ENCODE measurements at regions not wholly inside any gene's neighbourhood (a gene's known extent, or its start where the extent isn't known, plus 50 kb on each side); places are given as distances from the start of the nearest gene placed in this dataset.
"Not testable (repeated sequence)": the region's sequence is repeated elsewhere in the genome, so short reads cannot be mapped to it uniquely, and the experiment has no call there.

GRCh38 chr2:144936442-144936841 lies 416.5 kb upstream of the ZEB2 start:
- DNase-seq (ENCODE audit: low read depth), result no peak

DNA sequence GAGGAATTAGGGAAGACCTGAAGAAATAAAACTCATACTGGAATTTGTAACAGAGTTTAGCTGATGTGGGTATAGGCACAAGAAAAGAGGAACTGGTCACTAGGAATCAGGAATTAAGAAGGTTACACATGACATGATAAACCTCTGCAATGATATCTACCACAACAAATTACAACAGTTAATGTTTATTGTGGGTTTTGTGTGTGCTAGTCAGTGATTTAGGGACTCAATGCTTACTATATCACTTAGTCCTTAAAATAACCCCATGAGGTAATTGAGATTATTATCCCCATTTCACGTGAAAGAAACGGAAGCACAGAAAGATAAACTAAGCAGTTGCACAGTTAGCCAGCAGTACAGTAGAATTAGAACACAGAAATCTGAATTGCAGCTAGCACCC lies 415.8 kb upstream of the ZEB2 start:
- no peak for DNase-seq (ENCODE audit: low read depth)

DNA sequence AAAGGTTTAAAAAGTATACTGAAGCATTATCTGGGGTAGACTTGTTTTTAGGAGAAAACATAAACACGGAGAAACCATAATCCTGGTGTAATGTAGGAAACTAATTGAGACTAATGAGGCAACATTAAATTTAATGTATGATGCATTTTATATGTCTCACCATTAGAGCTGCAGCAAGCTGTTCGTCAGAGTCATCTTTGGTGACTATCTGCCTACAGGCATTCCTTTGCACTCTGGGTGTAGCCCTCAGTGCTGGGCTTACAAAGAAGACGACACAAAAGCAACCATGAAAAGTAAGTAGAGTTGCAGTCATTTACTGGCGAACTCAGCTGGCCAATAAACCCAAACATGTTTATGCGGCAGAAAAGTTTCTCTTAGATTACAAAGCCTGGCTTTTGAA lies 415.3 kb upstream of the ZEB2 start:
- DNase-seq (ENCODE audit: low read depth), result no peak

- DNase-seq (ENCODE audit: low read depth), result no peak
These were observed 412.0 kb upstream of the ZEB2 start for GRCh38 chr2:144931960-144932359.

DNA sequence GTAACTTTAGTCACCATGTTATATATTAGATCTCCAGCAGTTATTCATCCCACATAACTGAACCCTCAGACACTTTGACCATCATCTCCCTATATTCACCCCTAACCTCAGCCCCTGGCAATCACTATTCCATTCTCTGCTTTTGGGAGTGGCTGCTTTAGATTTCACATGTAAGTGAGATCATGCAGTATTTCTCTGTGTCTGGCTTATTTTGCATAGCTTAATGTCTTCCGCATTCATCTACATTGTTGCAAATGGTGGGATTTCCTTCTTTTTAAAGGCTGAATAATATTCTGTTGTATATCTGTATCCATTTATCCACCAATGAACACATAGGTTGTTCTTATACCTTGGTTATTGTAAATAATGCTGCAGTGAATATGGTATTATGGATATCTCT lies 411.6 kb upstream of the ZEB2 start:
- DNase-seq (ENCODE audit: low read depth), result no peak

- no peak for DNase-seq (ENCODE audit: low read depth)
These were observed 407.5 kb upstream of the ZEB2 start for GRCh38 chr2:144927429-144927828.

- DNase-seq (ENCODE audit: low read depth), result no peak
These were observed 406.0 kb upstream of the ZEB2 start for GRCh38 chr2:144925886-144926285.

GRCh38 chr2:144924827-144925226 lies 404.9 kb upstream of the ZEB2 start:
- DNase-seq (ENCODE audit: low read depth), result no peak

DNA sequence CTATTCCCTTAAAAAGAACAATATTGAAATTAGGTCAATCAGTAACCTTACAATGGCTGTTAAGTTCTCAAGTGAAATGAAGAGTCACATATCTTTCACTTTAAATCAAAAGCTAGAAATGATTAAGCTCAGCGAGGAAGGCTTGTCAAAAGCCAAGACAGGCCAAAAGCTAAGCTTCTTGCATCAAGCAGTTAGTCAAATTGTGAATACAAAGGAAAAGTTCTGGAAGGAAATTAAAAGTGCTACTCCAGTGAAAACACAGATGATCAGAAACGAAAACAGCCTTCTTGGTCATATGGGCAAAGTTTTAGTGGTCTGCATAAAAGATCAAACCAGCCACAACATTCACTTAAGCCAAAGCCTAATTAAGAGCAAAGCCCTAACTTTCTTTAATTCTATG lies 402.6 kb upstream of the ZEB2 start:
- DNase-seq (ENCODE audit: low read depth), result no peak

GRCh38 chr2:144920755-144921530 lies 401.0 kb upstream of the ZEB2 start:
- no peak for DNase-seq (ENCODE audit: low read depth)

GRCh38 chr2:144914622-144915318 lies 394.9 kb upstream of the ZEB2 start:
- peak; percentile 5 for DNase-seq (ENCODE audit: low read depth)

- DNase-seq (ENCODE audit: low read depth), result no peak
These were observed 394.2 kb upstream of the ZEB2 start for GRCh38 chr2:144914113-144914512.

- DNase-seq (ENCODE audit: low read depth), result no peak
These were observed 392.3 kb upstream of the ZEB2 start for GRCh38 chr2:144912206-144912605.

DNA sequence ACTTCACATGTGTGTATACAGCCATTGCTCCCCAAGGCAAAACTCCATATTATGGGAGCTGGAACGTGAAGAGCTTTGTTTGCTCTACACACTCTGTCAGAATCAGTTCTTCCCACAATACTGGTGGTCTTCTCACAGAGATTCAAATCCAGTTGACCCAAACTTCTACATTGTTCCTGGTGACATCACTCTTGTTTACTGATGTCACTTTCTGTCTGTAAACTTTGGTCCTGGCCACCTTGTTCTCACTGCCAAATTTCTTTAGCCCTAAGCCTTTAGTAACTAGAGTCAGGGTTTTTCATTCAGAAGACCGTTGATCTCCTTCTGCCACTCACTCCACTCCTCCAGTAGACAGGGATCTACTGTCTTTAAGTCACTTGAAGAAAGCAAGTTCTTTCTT lies 386.0 kb upstream of the ZEB2 start:
- no peak for DNase-seq (ENCODE audit: low read depth)

DNA sequence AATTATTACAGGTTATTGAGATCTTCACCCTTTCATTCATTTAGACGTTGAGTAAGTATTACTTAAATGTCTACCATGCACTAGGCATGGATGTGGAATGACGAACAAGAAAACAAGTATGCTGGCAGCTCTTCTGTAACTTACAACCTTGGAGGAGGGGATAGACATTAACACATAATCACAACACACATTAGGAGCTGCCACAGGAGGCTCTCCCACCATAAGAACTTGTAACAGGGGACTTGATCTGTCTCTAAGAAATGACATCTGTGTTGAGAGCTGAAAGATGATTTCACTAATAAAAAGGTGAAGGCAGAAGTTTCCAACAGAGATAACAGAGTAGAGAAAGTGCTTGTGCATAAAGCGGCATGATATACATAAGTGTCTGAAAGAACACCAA lies 384.7 kb upstream of the ZEB2 start:
- DNase-seq (ENCODE audit: low read depth), result no peak

- DNase-seq (ENCODE audit: low read depth), result not testable (repeated sequence)
These were observed 383.1 kb upstream of the ZEB2 start for GRCh38 chr2:144903045-144903444.

DNA sequence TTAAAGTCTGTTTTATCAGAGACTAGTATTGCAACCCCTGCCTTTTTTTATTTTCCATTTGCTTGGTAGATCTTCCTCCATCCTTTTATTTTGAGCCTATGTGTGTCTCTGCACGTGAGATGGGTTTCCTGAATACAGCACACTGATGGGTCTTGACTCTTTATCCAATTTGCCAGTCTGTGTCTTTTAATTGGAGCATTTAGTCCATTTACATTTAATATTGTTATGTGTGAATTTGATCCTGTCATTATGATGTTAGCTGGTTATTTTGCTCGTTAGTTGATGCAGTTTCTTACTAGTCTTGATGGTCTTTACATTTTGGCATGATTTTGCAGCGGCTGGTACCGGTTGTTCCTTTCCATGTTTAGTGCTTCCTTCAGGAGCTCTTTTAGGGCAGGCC lies 381.5 kb upstream of the ZEB2 start:
- DNase-seq (ENCODE audit: low read depth), result not testable (repeated sequence)

DNA sequence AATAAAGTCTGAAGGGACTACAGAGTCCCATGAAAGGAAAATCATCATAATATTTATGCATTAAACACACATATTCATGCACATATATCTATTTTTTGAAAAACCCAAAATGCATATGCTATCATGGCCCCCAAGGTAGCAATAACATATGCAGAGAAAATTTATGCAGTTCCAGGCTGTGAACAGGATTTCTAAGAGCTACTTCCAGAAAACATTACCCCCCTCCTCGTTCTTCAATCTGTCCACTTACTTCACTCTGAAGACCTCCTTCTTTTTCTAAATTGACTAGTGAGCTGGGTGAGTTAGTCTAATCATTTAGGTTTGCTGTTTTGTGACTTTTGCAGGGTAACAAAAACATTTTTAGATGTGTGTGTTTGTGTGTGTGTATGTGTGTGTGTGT lies 376.4 kb upstream of the ZEB2 start:
- no peak for DNase-seq (ENCODE audit: low read depth)

DNA sequence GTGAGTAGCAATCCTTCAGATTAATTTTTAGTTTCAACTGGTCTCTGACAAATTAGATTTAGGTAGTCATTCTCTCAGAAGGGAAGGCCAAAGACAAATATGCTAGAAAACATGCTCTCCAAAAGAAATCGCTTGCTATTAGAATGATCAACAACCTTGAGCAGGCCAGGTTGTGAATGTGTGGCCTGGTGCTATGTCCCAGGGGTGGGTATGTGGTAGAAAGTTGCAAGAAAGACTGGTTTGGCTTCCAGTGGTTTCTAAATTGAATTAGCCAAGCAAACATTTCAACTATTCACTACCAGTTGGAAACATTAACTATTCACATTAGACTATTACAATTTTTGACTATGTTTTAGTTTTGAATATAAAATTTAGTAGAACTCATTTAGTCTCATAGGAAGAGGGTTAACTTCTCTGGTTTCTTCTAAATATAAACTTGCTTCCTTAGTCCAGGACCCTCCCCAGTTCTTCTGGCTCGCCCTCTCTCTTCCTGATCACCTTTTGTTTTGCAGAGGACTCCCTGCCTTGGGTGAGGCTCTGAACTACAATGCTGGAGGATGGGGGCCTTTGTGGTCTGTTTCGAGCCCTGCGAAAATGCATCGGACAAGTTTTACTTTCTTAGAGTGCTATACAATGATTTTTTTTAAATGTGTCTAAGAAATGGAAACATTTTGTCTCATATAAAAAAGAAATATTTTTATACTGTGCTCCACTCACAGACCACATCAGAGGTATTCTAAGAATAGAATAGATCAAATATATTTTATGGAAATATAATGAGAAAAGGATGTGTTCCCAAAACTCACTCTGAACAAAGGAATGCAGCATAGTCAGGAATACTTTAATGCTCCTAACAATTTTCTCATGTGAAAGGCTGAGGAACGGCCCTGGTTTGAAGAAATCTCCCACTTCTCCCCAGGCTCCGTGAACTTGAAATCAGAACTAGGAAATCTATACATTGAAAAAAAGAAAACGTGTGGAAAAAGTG lies 375.0 kb upstream of the ZEB2 start:
- DNase-seq (ENCODE audit: low read depth), result no peak

- no peak for DNase-seq (ENCODE audit: low read depth)
These were observed 373.5 kb upstream of the ZEB2 start for GRCh38 chr2:144893464-144893863.

DNA sequence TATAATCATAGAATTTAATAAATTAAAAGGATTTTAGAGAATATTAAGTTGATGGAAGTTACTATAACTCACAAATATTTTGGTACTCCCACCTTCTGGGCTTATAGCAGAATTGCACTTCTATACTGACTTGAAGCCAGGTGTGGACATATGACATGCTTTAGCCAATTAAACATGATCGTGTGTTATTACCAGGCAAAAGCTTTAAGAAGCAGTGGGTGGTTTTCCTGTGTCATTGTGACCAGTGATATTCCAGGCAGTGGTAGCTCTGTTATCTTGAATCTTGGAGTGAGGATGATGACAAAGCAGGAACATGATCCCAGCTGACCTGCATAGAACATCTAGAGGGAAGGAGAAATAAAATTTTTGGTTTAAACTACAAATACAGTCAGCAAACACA lies 370.9 kb upstream of the ZEB2 start:
- peak; percentile 57 for DNase-seq (ENCODE audit: low read depth)

DNA sequence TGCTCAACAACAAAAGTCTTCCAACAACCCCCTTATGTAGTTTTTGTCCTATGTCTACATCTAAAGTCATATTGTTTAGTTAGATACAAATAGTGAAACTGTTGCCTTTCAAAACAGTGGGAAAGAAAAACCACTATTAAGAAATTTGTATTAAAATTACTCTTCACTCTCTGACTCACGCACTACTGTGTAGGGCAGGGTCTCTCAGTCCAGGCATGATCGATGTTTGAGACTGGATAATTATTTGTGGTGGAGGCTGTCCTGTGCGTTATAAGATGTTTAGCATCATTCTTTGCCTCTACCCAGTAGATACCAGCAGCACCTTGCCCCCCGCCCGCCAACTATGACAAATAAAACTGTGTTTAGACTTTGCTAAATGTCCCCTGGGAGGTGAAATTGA lies 369.4 kb upstream of the ZEB2 start:
- no peak for DNase-seq (ENCODE audit: low read depth)

- no peak for DNase-seq (ENCODE audit: low read depth)
These were observed 366.9 kb upstream of the ZEB2 start for GRCh38 chr2:144886862-144887261.
